ENCODE measurements at regions not wholly inside any gene's neighbourhood (a gene's known extent, or its start where the extent isn't known, plus 50 kb on each side); places are given as distances from the start of the nearest gene placed in this dataset.
"Not testable (repeated sequence)": the region's sequence is repeated elsewhere in the genome, so short reads cannot be mapped to it uniquely, and the experiment has no call there.

- no peak for DNase-seq (ENCODE audit: low spot score)
These were observed 118.9 kb downstream of the GATA3 start for GRCh38 chr10:8173243-8173865.

DNA sequence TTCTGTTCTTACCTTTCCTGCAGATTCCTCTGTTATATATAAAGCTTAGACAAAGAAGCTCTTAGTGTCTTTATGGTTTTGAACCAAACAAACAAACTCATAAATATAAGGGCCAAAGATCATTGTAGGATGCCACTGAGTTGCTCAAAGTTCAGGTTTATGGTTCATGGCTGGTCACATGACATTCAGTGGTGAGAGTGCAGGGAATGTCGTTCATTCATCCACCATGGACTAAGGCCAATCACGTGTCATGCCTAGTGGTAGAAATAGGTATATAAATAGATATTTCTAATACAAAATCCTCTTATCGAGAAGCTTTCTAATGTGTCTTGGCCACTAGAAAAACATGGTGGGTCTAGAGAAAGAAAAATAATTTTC is 119.4 kb downstream of the GATA3 start:
- no peak for DNase-seq (ENCODE audit: low spot score)

- DNase-seq (ENCODE audit: low spot score) = no peak
These were observed 120.3 kb downstream of the GATA3 start for GRCh38 chr10:8174762-8175161.

DNA sequence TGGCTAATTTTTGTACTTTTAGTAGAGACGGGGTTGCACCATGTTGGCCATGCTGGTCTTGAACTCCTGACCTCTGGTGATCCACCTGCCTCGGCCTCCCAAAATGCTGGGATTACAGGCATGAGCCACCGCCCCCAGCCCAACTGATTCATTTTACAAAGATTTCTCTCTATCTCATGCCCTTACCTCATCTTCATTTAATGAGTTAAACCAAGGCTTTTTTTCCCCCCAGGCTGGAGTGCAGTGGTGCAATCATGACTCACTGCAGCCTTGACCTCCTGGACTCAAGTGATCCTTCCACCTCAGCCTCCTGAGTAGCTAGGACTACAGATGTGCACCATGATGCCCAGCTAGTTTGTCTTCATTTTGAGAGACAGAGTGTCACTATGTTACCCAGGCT is 123.0 kb downstream of the GATA3 start:
- not testable (repeated sequence) for DNase-seq (ENCODE audit: low spot score)

GRCh38 chr10:8179773-8180172 is 125.3 kb downstream of the GATA3 start:
- not testable (repeated sequence) for DNase-seq (ENCODE audit: low spot score)

GRCh38 chr10:8180360-8181109 is 126.0 kb downstream of the GATA3 start:
- DNase-seq (ENCODE audit: low spot score) = no peak

GRCh38 chr10:8181496-8182157 is 127.1 kb downstream of the GATA3 start:
- DNase-seq (ENCODE audit: low spot score) = no peak

DNA sequence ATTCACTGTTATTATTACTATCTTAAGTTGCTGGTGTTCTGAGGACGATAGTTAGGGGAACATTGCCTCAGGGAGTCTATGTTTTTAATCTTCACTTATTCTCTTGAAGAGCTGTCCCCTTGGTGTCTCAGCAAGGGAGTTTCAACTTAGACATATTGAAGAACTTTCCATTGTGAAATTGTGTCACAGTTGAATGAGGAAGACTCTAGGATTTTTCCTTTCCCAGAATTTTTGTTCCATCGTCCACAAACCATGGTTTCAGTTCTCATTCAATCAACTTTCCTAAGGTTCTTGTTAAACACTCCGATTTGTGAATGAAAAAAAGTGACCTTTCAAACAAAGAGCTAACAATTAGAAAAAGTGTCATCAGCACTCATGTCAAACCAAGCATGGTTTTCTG is 128.3 kb downstream of the GATA3 start:
- DNase-seq (ENCODE audit: low spot score) = no peak

DNA sequence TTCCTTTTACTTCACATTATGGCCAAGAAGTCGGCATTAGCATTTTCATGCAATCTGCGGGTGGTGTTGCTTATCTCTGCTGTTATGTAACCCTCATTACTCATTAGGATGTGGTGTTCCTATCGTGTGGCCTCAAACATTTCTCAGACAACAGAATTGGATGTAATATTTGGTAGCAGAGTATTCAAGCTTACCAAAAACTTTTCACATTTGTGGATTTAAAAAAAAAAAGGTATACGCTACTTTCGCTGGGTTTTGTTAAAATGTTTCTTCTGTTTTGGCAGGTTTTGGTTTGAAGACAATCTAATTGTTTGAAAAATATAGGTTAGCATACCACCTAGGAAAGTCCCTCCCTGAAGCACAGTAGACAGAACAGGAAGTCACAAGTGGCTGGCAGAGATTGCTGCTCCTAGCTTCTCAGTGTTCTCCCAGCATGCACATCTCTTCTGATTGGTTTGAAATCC is 128.8 kb downstream of the GATA3 start:
- DNase-seq (ENCODE audit: low spot score) = peak; percentile 52

- DNase-seq (ENCODE audit: low spot score) = no peak
These were observed 132.7 kb downstream of the GATA3 start for GRCh38 chr10:8187171-8187666.

- no peak for DNase-seq (ENCODE audit: low spot score)
These were observed 135.0 kb downstream of the GATA3 start for GRCh38 chr10:8189458-8189857.

DNA sequence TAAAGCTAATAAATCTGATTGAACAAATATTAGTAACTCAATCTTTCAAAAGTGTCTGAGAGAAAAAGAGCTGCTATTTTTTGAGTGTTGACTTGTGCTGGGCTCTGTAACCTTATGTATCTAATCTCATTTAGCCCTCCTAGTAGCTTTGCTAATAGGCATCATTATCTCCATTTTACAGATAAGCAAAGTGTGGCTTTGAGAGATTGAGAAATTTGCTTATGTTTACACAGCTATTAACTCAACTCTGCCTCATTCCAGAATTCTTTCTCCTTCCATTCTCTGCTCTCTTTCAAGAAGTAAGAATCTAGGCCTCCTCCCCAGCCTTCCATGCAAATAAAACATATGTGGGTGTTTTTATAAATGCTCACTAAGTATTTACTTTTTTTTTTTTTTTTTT is 137.8 kb downstream of the GATA3 start:
- DNase-seq (ENCODE audit: low spot score) = no peak

GRCh38 chr10:8193546-8193945 is 139.1 kb downstream of the GATA3 start:
- DNase-seq (ENCODE audit: low spot score) = no peak

DNA sequence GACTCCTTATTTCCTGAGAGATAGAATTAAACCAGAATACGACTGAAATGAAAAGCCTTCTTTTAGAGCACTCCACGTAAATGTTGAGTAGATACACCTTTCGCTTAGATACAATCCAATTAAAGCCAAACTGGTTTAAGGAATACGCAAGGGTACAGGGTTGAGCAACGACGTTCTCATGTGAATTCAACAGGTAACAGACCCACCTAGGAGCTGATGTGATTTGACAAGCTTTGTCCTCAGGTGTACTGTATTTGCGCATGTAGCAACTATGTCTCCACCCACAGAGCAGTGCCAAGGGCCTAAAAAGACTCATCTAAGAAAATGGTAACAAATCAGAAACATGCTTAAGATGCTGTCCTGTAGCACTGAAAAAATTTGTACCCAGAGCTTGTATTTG is 139.6 kb downstream of the GATA3 start:
- DNase-seq (ENCODE audit: low spot score) = no peak

- no peak for DNase-seq (ENCODE audit: low spot score)
These were observed 152.4 kb downstream of the GATA3 start for GRCh38 chr10:8206882-8207281.

- DNase-seq (ENCODE audit: low spot score) = no peak
These were observed 157.1 kb downstream of the GATA3 start for GRCh38 chr10:8211631-8212030.

DNA sequence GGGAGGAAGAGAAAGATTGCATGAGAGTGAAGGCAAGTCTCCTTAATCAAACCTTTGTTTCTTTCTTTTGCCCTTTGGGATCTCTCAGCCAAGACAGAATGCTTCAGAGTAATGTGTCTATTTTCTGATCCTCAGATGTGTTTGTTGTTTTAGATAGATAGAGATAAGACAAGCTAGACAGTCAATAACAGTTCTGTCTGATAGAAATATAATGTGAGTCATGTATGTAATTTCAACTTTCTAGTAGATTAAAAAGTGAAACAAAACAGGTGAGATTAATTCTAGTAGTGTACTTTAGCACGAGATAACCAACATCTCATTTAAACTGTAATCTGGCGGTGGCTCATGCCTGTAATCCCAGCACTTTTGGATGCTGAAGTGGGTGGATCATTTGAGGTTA is 159.2 kb downstream of the GATA3 start:
- no peak for DNase-seq (ENCODE audit: low spot score)

GRCh38 chr10:8214587-8214986 is 160.1 kb downstream of the GATA3 start:
- DNase-seq (ENCODE audit: low spot score) = no peak

DNA sequence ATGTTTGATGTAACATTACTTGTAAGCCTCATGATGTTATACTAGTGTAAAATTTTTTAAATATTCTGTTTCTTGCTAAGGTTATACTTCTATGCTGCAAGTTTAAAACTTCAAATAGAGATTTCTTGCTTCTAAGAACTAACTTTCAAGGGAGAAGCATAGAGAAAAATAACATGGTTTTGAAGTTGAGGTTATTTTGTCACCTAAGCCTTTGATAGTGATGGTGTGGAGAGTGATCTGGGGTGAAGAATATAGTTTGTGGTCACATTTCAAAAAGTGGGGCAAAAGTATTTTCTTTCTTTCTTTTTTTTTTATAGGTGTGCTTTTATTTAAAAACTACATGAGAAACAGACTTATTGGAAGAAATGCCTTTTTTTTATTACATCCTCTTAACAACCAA is 162.4 kb downstream of the GATA3 start:
- DNase-seq (ENCODE audit: low spot score) = no peak

- no peak for DNase-seq (ENCODE audit: low spot score)
These were observed 167.0 kb downstream of the GATA3 start for GRCh38 chr10:8221451-8221850.

GRCh38 chr10:8224591-8224990 is 170.1 kb downstream of the GATA3 start:
- no peak for DNase-seq (ENCODE audit: low spot score)

DNA sequence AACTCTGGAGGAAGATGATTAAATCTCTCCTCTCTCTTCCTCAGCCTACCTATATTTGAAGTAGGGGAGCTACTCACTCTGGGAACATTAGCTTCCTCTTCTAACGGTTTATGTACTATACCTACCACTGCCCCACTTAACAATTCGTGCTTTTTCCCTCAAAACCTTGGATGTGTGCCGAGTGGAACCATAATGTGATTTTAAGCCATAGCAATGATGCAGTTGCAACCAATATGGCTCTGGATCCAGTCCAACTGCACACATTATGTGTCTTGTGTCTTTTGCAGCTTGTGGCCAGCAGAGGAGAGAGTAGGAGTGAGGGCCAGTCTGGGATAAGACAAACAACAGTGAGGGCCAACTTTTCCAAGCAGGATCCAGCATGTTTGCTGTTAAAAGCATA is 170.7 kb downstream of the GATA3 start:
- no peak for DNase-seq (ENCODE audit: low spot score)

DNA sequence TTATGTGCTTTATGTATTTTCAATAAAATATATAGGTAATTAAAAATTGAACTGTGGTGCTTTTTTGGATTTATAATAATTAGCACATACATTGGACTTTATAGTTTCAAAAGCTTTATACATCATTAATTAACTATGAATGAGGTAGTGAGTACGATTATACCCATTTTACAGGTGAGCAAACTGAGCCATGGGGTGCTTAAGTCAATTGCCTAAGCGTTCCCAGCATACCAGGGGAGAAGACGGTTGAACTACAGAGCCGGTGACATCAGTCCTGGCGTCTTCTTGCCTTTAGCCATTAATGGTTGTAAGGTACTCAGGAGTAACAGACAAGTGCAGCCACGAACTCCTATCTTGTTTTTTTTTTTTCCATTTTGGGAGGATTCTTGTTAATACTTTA is 172.8 kb downstream of the GATA3 start:
- no peak for DNase-seq (ENCODE audit: low spot score)

Measured in activated CD4-positive, alpha-beta T cell treated with anti-CD3 and anti-CD28 coated beads, Interleukin-2, Interleukin-4, amounts not matched to agents 100 ng/mL and 50 ng/mL, durations not matched to agents 16 hours and 8 hours (primary cell).